Spleen (tissue), 7 donors: ENCODE measurements at regions not wholly inside any gene's neighbourhood (a gene's known extent, or its start where the extent isn't known, plus 50 kb on each side); places are given as distances from the start of the nearest gene placed in this dataset.

Experiments
- CTCF ChIP-seq, 11 experiments: fragments of 200-600 bp in 7 of 11; fragments of 450-650 bp in 4 of 11; sonication (generic) in 4 of 11; IDR thresholded peaks in 8 of 11; conservative IDR thresholded peaks in 3 of 11; 1 replicate in 7 of 11; 2 replicates in 4 of 11; pipeline versions ENCODE4 v1.4.0 to v1.8.0; 2016 to 2021; ENCODE audit warnings: antibody characterized with exemption in 11 of 11, inconsistent platforms in 4 of 11, mild to moderate bottlenecking in 1 of 11
- POLR2AphosphoS5 ChIP-seq, 3 donors: sonication (generic); formaldehyde crosslinking; IDR thresholded peaks; one replicate each; pipeline ENCODE4 v1.5.1; 2017; ENCODE audit warnings: antibody characterized with exemption in 3 of 3
- donor health status: DM: no; HTN: no; CAD: no; lungs with moderate emphysema.
- donor health status: DM: no; HTN: no; CAD: no.
- donor health status: DM: no; HTN: no; CAD: no.

GRCh38 chr2:117379928-117380327, 434.6 kb upstream of the DDX18 start:
- TF ChIP-seq CTCF (IDR thresholded peaks at IDR 0.05 in 8 of 11, conservative IDR thresholded peaks at IDR 0.05 in 3 of 11), result no peak
- TF ChIP-seq POLR2AphosphoS5 (IDR thresholded peaks at IDR 0.05), result no peak
